B cell (primary cell): ENCODE measurements at regions not wholly inside any gene's neighbourhood (a gene's known extent, or its start where the extent isn't known, plus 50 kb on each side); places are given as distances from the start of the nearest gene placed in this dataset.

Source experiments
- ATAC-seq: fragments of 200-7000 bp; cut with Tn5 transposase; one replicate; pipeline ENCODE4 v1.10.0; 2021; ENCODE audit warnings: low read depth, mild to moderate bottlenecking, moderate number of reproducible peaks, moderate library complexity
- CTCF ChIA-PET: fragments of 350-600 bp; sonication (Branson Sonifier 250); formaldehyde crosslinking; loops from one replicate; lab custom pipeline; 2021; ENCODE audit warnings: antibody characterized with exemption, inconsistent platforms; lab: Charles Lee
- POLR2A ChIA-PET: fragments of 350-600 bp; sonication (Branson Sonifier 250); formaldehyde crosslinking; loops from one replicate; lab custom pipeline; 2021; ENCODE audit warnings: antibody characterized with exemption; lab: Charles Lee
- DNase-seq: peaks from one replicate; pipeline ENCODE4 v3.0.0; 2013
- H2AFZ ChIP-seq: 2 replicates; pipeline ENCODE4 v1.6.1; 2012; ENCODE audit warnings: mild to moderate bottlenecking, low read depth, low read length; ENCODE audit not compliant: insufficient read depth, poor library complexity, severe bottlenecking
- H3K27ac ChIP-seq, 2 donors: 1 replicate in 1 of 2; 2 replicates in 1 of 2; pipeline ENCODE4 v1.5.1; 2012 to 2013; ENCODE audit warnings: low read length in 2 of 2, mild to moderate bottlenecking in 2 of 2, moderate library complexity in 1 of 2
- H3K27me3 ChIP-seq, 4 experiments: fragments of 200-600 bp in 1 of 4; sonication (generic) in 1 of 4; replicated peaks in 1 of 4; 1 replicate in 2 of 4; 2 replicates in 2 of 4; pipeline versions ENCODE4 v1.6.1 to v1.7.0; 2013 to 2016; ENCODE audit warnings: low read length in 3 of 4, mild to moderate bottlenecking in 2 of 4, mixed read lengths in 1 of 4, moderate library complexity in 1 of 4; ENCODE audit not compliant: insufficient read depth in 4 of 4, control insufficient read depth in 3 of 4; ENCODE audit errors: control extremely low read depth in 1 of 4
- H3K36me3 ChIP-seq, 2 experiments: replicated peaks in 1 of 2; 1 replicate in 1 of 2; 2 replicates in 1 of 2; pipeline versions ENCODE4 v1.6.1 to v1.7.1; 2013; ENCODE audit warnings: low read length in 1 of 2; ENCODE audit not compliant: insufficient read depth in 2 of 2, control insufficient read depth in 1 of 2; ENCODE audit errors: control extremely low read depth in 1 of 2, extremely low read depth in 1 of 2
- H3K4me1 ChIP-seq, 2 donors: fragments of 200-600 bp in 1 of 2; sonication (generic) in 1 of 2; 1 replicate in 1 of 2; 2 replicates in 1 of 2; pipeline versions ENCODE4 v1.5.1 to v1.6.1; 2013 to 2017; ENCODE audit warnings: low read length in 2 of 2; ENCODE audit not compliant: control insufficient read depth in 2 of 2, insufficient read depth in 2 of 2
- H3K4me2 ChIP-seq: replicated peaks from 2 replicates; pipeline ENCODE3; 2012; ENCODE audit warnings: mild to moderate bottlenecking, low read depth, low read length; ENCODE audit not compliant: poor library complexity, severe bottlenecking
- H3K4me3 ChIP-seq, 5 experiments: fragments of 200-600 bp in 1 of 5; sonication (generic) in 1 of 5; 1 replicate in 3 of 5; 2 replicates in 2 of 5; pipeline versions ENCODE4 v1.5.1 to v1.7.0; 2011 to 2016; ENCODE audit warnings: low read length in 4 of 5, mild to moderate bottlenecking in 4 of 5, low read depth in 2 of 5, control low read depth in 1 of 5, moderate library complexity in 1 of 5; ENCODE audit not compliant: insufficient read depth in 1 of 5; ENCODE audit errors: control extremely low read depth in 1 of 5, extremely low read depth in 1 of 5
- H3K79me2 ChIP-seq: fragments of 200-600 bp; sonication (generic); one replicate; pipeline ENCODE4 v1.6.0; 2016; ENCODE audit warnings: low read length; ENCODE audit not compliant: control insufficient read depth, insufficient read depth
- H3K9ac ChIP-seq: fragments of 200-600 bp; sonication (generic); 2 replicates; pipeline ENCODE4 v1.6.1; 2017; ENCODE audit warnings: mild to moderate bottlenecking, low read length, moderate library complexity
- H3K9me3 ChIP-seq, 3 donors: one replicate each; pipeline versions ENCODE4 v1.6.1 to v1.7.1; 2013; ENCODE audit warnings: low read length in 2 of 3; ENCODE audit not compliant: control insufficient read depth in 2 of 3, insufficient read depth in 1 of 3; ENCODE audit errors: control extremely low read depth in 1 of 3
- H4K20me1 ChIP-seq: 2 replicates; pipeline ENCODE4 v1.6.0; 2012; ENCODE audit warnings: mild to moderate bottlenecking, low read length; ENCODE audit not compliant: insufficient read depth, control insufficient read depth, poor library complexity, severe bottlenecking
- H3K27ac Mint-ChIP-seq: one replicate; pipeline ENCODE4 v1.8.0; 2021; ENCODE audit warnings: mixed read lengths
- H3K27me3 Mint-ChIP-seq: one replicate; pipeline ENCODE4 v1.8.0; 2021; ENCODE audit warnings: mixed read lengths
- H3K4me1 Mint-ChIP-seq: one replicate; pipeline ENCODE4 v1.8.0; 2021; ENCODE audit warnings: mixed read lengths
- H3K4me3 Mint-ChIP-seq: one replicate; pipeline ENCODE4 v1.8.0; 2021; ENCODE audit warnings: mixed read lengths
- H3K9me3 Mint-ChIP-seq: one replicate; pipeline ENCODE4 v1.8.0; 2022; ENCODE audit warnings: mixed read lengths; ENCODE audit not compliant: insufficient read depth
- EZH2 ChIP-seq: IDR thresholded peaks from 2 replicates; pipeline ENCODE4 v1.6.1; 2012; ENCODE audit warnings: borderline replicate concordance, low read depth, mild to moderate bottlenecking, moderate library complexity, low read length; ENCODE audit not compliant: insufficient read depth, poor library complexity, severe bottlenecking
- WGBS: methylation state at CpG from one replicate; pipeline ENCODE4 v1.1.5; 2013; ENCODE audit warnings: missing lambda C conversion rate; ENCODE audit not compliant: insufficient coverage; 5-methylcytosine and 5-hydroxymethylcytosine counted together
- intact Hi-C: fragments of 100-400 bp; cut with micrococcal nuclease; formaldehyde crosslinking; loops from one replicate; pipeline ENCODE4 v1.10.0; 2022
- TF ChIP-seq, protein P1 (sequence below): fragments of 200-600 bp; IDR thresholded peaks from one replicate; pipeline ENCODE4 v1.8.0; 2022; ENCODE audit warnings: antibody characterized with exemption, mild to moderate bottlenecking

- Mint-ChIP-seq H3K27ac (no peak overlapping the region), H3K9me3 (peaks cover 3% of the 10 kb centered on the region), H3K4me3 (no peak overlapping the region), H3K4me1 (no peaks in the 10 kb centered on the region), H3K27me3 (peaks cover 15% of the 10 kb centered on the region)
- H3K36me3 ChIP-seq: no peaks in the 10 kb centered on the region
- ChIA-PET CTCF (no interaction called here), POLR2A (no interaction called here)
- H3K27me3 ChIP-seq: no peaks in the 10 kb centered on the region
- H3K9me3 ChIP-seq: peaks cover 0 to 3% (median 0%) of the 10 kb centered on the region in 3 donors
- intact Hi-C loops: no loop called here
- H2AFZ ChIP-seq: no peak overlapping the region
- 75% methylated on average over 2 of the region's 3 CpGs for WGBS
- H3K9ac ChIP-seq: no peak overlapping the region
- no peaks in the 10 kb centered on the region for H3K4me1 ChIP-seq
- no peak overlapping the region for H3K4me3 ChIP-seq
- no peaks in the 10 kb centered on the region for H3K79me2 ChIP-seq
- no peak for TF ChIP-seq EZH2
- TF ChIP-seq, protein P1, sequence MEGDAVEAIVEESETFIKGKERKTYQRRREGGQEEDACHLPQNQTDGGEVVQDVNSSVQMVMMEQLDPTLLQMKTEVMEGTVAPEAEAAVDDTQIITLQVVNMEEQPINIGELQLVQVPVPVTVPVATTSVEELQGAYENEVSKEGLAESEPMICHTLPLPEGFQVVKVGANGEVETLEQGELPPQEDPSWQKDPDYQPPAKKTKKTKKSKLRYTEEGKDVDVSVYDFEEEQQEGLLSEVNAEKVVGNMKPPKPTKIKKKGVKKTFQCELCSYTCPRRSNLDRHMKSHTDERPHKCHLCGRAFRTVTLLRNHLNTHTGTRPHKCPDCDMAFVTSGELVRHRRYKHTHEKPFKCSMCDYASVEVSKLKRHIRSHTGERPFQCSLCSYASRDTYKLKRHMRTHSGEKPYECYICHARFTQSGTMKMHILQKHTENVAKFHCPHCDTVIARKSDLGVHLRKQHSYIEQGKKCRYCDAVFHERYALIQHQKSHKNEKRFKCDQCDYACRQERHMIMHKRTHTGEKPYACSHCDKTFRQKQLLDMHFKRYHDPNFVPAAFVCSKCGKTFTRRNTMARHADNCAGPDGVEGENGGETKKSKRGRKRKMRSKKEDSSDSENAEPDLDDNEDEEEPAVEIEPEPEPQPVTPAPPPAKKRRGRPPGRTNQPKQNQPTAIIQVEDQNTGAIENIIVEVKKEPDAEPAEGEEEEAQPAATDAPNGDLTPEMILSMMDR: no peak
- H3K27ac ChIP-seq: no peak overlapping the region
- H3K4me2 ChIP-seq: no peak overlapping the region
- no peaks in the 10 kb centered on the region for H4K20me1 ChIP-seq
- DNase-seq (no peak), ATAC-seq (no peak)
Measured at GRCh38 chr17:5975661-5976060, 94.5 kb upstream of the WSCD1 start.

DNA sequence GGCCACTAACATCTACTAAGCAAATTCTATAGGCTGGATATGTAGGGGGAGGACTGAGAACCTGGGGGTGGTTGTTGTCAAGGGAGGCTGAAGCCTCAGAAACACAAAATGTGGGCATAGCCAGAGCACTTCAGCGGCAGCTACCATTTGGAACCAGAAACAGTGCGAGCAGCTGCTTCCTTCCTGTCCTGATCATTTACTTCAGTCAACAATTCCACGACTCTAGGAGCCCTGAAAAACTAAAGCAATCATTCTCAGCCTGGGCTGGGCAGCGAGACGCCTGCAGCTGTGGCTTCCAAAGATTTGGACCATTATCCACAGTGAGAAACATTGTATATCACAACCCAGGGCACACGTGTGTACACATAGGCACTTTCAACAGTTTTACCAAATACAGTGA lies 93.9 kb upstream of the WSCD1 start:
- peaks cover 3% of the 10 kb centered on the region for H3K9me3 Mint-ChIP-seq
- intact Hi-C loops: no loop called here
- H3K4me1 ChIP-seq: no peaks in the 10 kb centered on the region
- CTCF ChIA-PET: no interaction called here
- H3K79me2 ChIP-seq: no peaks in the 10 kb centered on the region
- POLR2A ChIA-PET: no interaction called here
- H3K4me3 Mint-ChIP-seq: no peak overlapping the region
- no peaks in the 10 kb centered on the region for H3K4me1 Mint-ChIP-seq
- TF ChIP-seq, protein P1: no peak
- no peak for TF ChIP-seq EZH2
- no peaks in the 10 kb centered on the region for H4K20me1 ChIP-seq
- no peak overlapping the region for H3K4me3 ChIP-seq
- ATAC-seq: no peak
- H3K27me3 Mint-ChIP-seq: peaks cover 15% of the 10 kb centered on the region
- H2AFZ ChIP-seq: no peak overlapping the region
- H3K27ac Mint-ChIP-seq: no peak overlapping the region
- 14% methylated on average over 6 of the region's 6 CpGs for WGBS
- peaks cover 0 to 3% (median 0%) of the 10 kb centered on the region in 3 donors for H3K9me3 ChIP-seq
- no peaks in the 10 kb centered on the region for H3K36me3 ChIP-seq
- no peak overlapping the region for H3K9ac ChIP-seq
- H3K27me3 ChIP-seq: no peaks in the 10 kb centered on the region
- no peak overlapping the region for H3K4me2 ChIP-seq
- no peak overlapping the region for H3K27ac ChIP-seq
- no peak for DNase-seq
